GM23338 (cell line): ENCODE measurements at regions not wholly inside any gene's neighbourhood (a gene's known extent, or its start where the extent isn't known, plus 50 kb on each side); places are given as distances from the start of the nearest gene placed in this dataset.

Source experiments
- ATAC-seq: fragments of 200-7000 bp; cut with Tn5 transposase; 3 replicates; pipeline ENCODE4 v1.9.1; 2020
- DNase-seq: peaks from one replicate; pipeline ENCODE4 v3.0.0-alpha.2; 2015; ENCODE audit warnings: low spot score
- H2AFZ ChIP-seq: fragments of 200-600 bp; sonication (generic); 2 replicates; pipeline ENCODE4 v1.8.0; 2016; ENCODE audit warnings: antibody characterized with exemption, mild to moderate bottlenecking, moderate library complexity
- H3F3A ChIP-seq: fragments of 200-600 bp; sonication (generic); replicated peaks from 2 replicates; pipeline ENCODE4 v1.8.0; 2017; ENCODE audit warnings: antibody characterized with exemption, mixed run types, low read depth
- H3K27ac ChIP-seq: fragments of 200-600 bp; sonication (generic); 2 replicates; pipeline ENCODE4 v1.6.1; 2016; ENCODE audit warnings: low read depth
- H3K27me3 ChIP-seq: fragments of 200-600 bp; sonication (generic); 2 replicates; pipeline ENCODE4 v1.8.0; 2016; ENCODE audit warnings: mild to moderate bottlenecking, mixed run types, moderate library complexity; ENCODE audit not compliant: insufficient read depth
- H3K36me3 ChIP-seq: fragments of 200-600 bp; sonication (generic); 2 replicates; pipeline ENCODE4 v1.8.0; 2016; ENCODE audit warnings: mild to moderate bottlenecking; ENCODE audit not compliant: insufficient read depth
- H3K4me1 ChIP-seq: fragments of 200-600 bp; sonication (generic); 2 replicates; pipeline ENCODE4 v1.8.0; 2016; ENCODE audit warnings: mild to moderate bottlenecking, moderate library complexity; ENCODE audit not compliant: insufficient read depth
- H3K4me2 ChIP-seq: fragments of 200-600 bp; sonication (generic); 2 replicates; pipeline ENCODE4 v1.7.1; 2017; ENCODE audit warnings: mixed run types
- H3K4me3 ChIP-seq: fragments of 200-600 bp; sonication (generic); 2 replicates; pipeline ENCODE4 v1.6.1; 2016; ENCODE audit warnings: mixed run types
- H3K79me2 ChIP-seq: fragments of 200-600 bp; sonication (generic); replicated peaks from 2 replicates; pipeline ENCODE4 v1.8.0; 2017; ENCODE audit warnings: mild to moderate bottlenecking; ENCODE audit not compliant: insufficient read depth
- H3K9me2 ChIP-seq: fragments of 200-600 bp; sonication (generic); 2 replicates; pipeline ENCODE4 v1.8.0; 2017; ENCODE audit not compliant: insufficient read depth
- H4K20me1 ChIP-seq: fragments of 200-600 bp; sonication (generic); replicated peaks from 2 replicates; pipeline ENCODE4 v1.8.0; 2017; ENCODE audit warnings: mild to moderate bottlenecking; ENCODE audit not compliant: insufficient read depth
- H3K27ac Mint-ChIP-seq: 2 replicates; pipeline ENCODE4 v1.8.0; 2020; ENCODE audit warnings: inconsistent platforms, mild to moderate bottlenecking, moderate library complexity, mixed read lengths
- H3K27me3 Mint-ChIP-seq: 3 replicates; pipeline ENCODE4 v1.8.0; 2022; ENCODE audit warnings: low read depth, mild to moderate bottlenecking, moderate library complexity, mixed read lengths, inconsistent platforms; ENCODE audit not compliant: insufficient read depth, poor library complexity
- H3K36me3 Mint-ChIP-seq: 3 replicates; pipeline ENCODE4 v1.8.0; 2021; ENCODE audit warnings: low read depth, mild to moderate bottlenecking, inconsistent platforms, moderate library complexity, mixed read lengths
- H3K4me1 Mint-ChIP-seq: 3 replicates; pipeline ENCODE4 v1.8.0; 2020; ENCODE audit warnings: mild to moderate bottlenecking, inconsistent platforms, mixed read lengths
- H3K4me3 Mint-ChIP-seq: 3 replicates; pipeline ENCODE4 v1.8.0; 2021; ENCODE audit warnings: moderate library complexity, mild to moderate bottlenecking, inconsistent platforms, mixed read lengths
- H3K9me3 Mint-ChIP-seq: 3 replicates; pipeline ENCODE4 v1.8.0; 2020; ENCODE audit warnings: moderate library complexity, mild to moderate bottlenecking, inconsistent platforms, mixed read lengths
- EZH2 ChIP-seq: fragments of 200-600 bp; sonication (generic); IDR thresholded peaks from one replicate; pipeline ENCODE4 v1.8.0; 2017; ENCODE audit warnings: antibody characterized with exemption, mild to moderate bottlenecking, low read depth; ENCODE audit not compliant: unreplicated experiment
- EZH2phosphoT487 ChIP-seq: fragments of 200-600 bp; sonication (generic); IDR thresholded peaks from one replicate; pipeline ENCODE4 v1.8.1; 2018; ENCODE audit warnings: antibody characterized with exemption; ENCODE audit not compliant: unreplicated experiment
- JUNB ChIP-seq: IDR thresholded peaks from one replicate; pipeline ENCODE4 v1.6.1; 2016; ENCODE audit warnings: antibody characterized with exemption; ENCODE audit not compliant: unreplicated experiment
- STAT1 ChIP-seq: IDR thresholded peaks from one replicate; pipeline ENCODE4 v1.6.1; 2016; ENCODE audit warnings: antibody characterized with exemption; ENCODE audit not compliant: unreplicated experiment
- ZNF114 ChIP-seq: fragments of 250-450 bp; sonication (Bioruptor Pico); IDR thresholded peaks from 2 replicates; pipeline ENCODE4 v1.5.0; 2020; ENCODE audit warnings: mild to moderate bottlenecking, moderate library complexity
- ZNF331 ChIP-seq: fragments of 250-450 bp; sonication (Bioruptor Pico); IDR thresholded peaks from 2 replicates; pipeline ENCODE4 v1.5.0; 2020; ENCODE audit warnings: low read depth, mild to moderate bottlenecking, moderate library complexity
- TF ChIP-seq, protein P1 (sequence below): fragments of 250-450 bp; sonication (Bioruptor Pico); IDR thresholded peaks from 2 replicates; pipeline ENCODE4 v1.5.0; 2020; ENCODE audit warnings: mild to moderate bottlenecking, moderate library complexity
- TF ChIP-seq, protein P2 (sequence below): IDR thresholded peaks from one replicate; pipeline ENCODE4 v1.6.1; 2018; ENCODE audit warnings: antibody characterized with exemption; ENCODE audit not compliant: unreplicated experiment
- TF ChIP-seq, protein P3 (sequence below): IDR thresholded peaks from 2 replicates; pipeline ENCODE4 v1.6.1; 2016; ENCODE audit warnings: antibody characterized with exemption

DNA sequence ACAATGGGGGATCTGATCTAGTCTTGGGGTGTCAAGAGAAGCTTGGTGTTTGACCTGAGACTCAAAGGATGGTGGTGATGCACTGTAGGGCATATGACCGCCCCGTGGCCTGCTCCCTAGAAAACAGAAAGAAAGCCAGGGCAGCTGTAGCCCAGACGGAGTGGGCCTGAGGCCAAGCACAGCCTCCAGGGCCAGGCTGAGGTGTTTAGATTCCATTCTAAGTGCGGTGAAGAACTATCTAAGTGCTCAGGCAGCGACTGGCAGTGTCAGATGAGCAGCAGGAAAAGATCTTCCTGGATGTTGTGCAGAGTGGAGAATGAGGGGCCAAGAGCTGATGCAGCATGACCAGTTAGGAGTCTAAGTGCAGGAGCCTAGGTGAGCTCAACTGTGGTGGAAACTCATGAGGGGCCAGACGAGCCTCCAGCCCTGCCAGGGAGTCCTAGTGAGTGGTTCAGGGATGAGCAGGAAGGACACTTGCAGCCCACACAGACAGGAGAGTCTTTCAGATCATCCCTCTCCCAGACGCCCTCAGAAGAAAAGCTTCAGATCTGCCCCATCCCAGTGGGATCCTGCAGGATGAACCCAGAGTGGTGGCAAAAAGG is 314.2 kb upstream of the CCL2 start:
- no peaks in the 10 kb centered on the region for H3K4me1 ChIP-seq
- H3K4me3 Mint-ChIP-seq, result no peak overlapping the region
- H3K4me3 ChIP-seq, result no peak overlapping the region
- TF ChIP-seq EZH2phosphoT487, result no peak
- TF ChIP-seq EZH2, result no peak
- TF ChIP-seq, protein P1, sequence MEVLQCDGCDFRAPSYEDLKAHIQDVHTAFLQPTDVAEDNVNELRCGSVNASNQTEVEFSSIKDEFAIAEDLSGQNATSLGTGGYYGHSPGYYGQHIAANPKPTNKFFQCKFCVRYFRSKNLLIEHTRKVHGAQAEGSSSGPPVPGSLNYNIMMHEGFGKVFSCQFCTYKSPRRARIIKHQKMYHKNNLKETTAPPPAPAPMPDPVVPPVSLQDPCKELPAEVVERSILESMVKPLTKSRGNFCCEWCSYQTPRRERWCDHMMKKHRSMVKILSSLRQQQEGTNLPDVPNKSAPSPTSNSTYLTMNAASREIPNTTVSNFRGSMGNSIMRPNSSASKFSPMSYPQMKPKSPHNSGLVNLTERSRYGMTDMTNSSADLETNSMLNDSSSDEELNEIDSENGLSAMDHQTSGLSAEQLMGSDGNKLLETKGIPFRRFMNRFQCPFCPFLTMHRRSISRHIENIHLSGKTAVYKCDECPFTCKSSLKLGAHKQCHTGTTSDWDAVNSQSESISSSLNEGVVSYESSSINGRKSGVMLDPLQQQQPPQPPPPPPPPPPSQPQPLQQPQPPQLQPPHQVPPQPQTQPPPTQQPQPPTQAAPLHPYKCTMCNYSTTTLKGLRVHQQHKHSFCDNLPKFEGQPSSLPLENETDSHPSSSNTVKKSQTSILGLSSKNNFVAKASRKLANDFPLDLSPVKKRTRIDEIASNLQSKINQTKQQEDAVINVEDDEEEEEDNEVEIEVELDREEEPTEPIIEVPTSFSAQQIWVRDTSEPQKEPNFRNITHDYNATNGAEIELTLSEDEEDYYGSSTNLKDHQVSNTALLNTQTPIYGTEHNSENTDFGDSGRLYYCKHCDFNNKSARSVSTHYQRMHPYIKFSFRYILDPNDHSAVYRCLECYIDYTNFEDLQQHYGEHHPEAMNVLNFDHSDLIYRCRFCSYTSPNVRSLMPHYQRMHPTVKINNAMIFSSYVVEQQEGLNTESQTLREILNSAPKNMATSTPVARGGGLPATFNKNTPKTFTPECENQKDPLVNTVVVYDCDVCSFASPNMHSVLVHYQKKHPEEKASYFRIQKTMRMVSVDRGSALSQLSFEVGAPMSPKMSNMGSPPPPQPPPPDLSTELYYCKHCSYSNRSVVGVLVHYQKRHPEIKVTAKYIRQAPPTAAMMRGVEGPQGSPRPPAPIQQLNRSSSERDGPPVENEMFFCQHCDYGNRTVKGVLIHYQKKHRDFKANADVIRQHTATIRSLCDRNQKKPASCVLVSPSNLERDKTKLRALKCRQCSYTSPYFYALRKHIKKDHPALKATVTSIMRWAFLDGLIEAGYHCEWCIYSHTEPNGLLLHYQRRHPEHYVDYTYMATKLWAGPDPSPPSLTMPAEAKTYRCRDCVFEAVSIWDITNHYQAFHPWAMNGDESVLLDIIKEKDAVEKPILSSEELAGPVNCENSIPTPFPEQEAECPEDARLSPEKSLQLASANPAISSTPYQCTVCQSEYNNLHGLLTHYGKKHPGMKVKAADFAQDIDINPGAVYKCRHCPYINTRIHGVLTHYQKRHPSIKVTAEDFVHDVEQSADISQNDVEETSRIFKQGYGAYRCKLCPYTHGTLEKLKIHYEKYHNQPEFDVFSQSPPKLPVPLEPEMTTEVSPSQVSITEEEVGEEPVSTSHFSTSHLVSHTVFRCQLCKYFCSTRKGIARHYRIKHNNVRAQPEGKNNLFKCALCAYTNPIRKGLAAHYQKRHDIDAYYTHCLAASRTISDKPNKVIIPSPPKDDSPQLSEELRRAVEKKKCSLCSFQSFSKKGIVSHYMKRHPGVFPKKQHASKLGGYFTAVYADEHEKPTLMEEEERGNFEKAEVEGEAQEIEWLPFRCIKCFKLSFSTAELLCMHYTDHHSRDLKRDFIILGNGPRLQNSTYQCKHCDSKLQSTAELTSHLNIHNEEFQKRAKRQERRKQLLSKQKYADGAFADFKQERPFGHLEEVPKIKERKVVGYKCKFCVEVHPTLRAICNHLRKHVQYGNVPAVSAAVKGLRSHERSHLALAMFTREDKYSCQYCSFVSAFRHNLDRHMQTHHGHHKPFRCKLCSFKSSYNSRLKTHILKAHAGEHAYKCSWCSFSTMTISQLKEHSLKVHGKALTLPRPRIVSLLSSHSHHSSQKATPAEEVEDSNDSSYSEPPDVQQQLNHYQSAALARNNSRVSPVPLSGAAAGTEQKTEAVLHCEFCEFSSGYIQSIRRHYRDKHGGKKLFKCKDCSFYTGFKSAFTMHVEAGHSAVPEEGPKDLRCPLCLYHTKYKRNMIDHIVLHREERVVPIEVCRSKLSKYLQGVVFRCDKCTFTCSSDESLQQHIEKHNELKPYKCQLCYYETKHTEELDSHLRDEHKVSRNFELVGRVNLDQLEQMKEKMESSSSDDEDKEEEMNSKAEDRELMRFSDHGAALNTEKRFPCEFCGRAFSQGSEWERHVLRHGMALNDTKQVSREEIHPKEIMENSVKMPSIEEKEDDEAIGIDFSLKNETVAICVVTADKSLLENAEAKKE (CRISPR knock-in tag), result no peak
- ATAC-seq (no peak), DNase-seq (no peak)
- H3K36me3 Mint-ChIP-seq, result no peaks in the 10 kb centered on the region
- H3F3A ChIP-seq, result no peaks in the 10 kb centered on the region
- H3K27ac Mint-ChIP-seq, result no peak overlapping the region
- H3K27ac ChIP-seq, result no peak overlapping the region
- no peak overlapping the region for H2AFZ ChIP-seq
- H3K4me2 ChIP-seq, result no peak overlapping the region
- no peaks in the 10 kb centered on the region for H3K79me2 ChIP-seq
- peaks cover 12% of the 10 kb centered on the region for H3K4me1 Mint-ChIP-seq
- H4K20me1 ChIP-seq, result no peaks in the 10 kb centered on the region
- H3K36me3 ChIP-seq, result no peaks in the 10 kb centered on the region
- H3K27me3 ChIP-seq, result no peaks in the 10 kb centered on the region
- peaks cover 2% of the 10 kb centered on the region for H3K27me3 Mint-ChIP-seq
- 0 out of 2 replicates have a peak, but pooled peaks cover 4% of the 10 kb centered on the region for H3K9me2 ChIP-seq
- no peaks in the 10 kb centered on the region for H3K9me3 Mint-ChIP-seq

DNA sequence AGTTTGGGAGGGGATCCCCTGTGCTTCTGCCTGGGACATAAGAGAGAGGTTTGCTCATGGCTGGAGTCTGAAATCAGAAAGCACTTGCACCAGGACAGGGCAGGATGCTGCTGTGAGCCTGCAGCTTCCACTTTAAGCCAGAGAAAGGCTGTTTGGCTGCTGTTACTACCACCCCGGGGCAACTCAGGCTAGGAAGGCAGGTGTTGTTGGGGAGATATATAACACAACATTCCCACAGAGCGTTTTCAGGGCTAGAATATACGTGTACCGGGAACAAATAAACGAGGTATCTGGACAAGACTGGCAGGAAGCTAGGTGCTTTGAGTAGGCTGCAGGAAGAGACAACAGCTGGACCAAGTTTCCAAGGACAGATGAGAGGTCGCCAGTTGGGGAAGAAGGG is 313.3 kb upstream of the CCL2 start:
- no peak overlapping the region for H3K4me2 ChIP-seq
- Mint-ChIP-seq H3K9me3 (no peaks in the 10 kb centered on the region), H3K4me1 (peaks cover 12% of the 10 kb centered on the region), H3K27ac (no peak overlapping the region), H3K27me3 (peaks cover 2% of the 10 kb centered on the region), H3K4me3 (no peak overlapping the region), H3K36me3 (no peaks in the 10 kb centered on the region)
- no peak overlapping the region for H3K4me3 ChIP-seq
- ATAC-seq (no peak), DNase-seq (no peak)
- no peaks in the 10 kb centered on the region for H3F3A ChIP-seq
- no peaks in the 10 kb centered on the region for H4K20me1 ChIP-seq
- H3K4me1 ChIP-seq, result no peaks in the 10 kb centered on the region
- 0 out of 2 replicates have a peak, but pooled peaks cover 4% of the 10 kb centered on the region for H3K9me2 ChIP-seq
- H3K36me3 ChIP-seq, result no peaks in the 10 kb centered on the region
- H2AFZ ChIP-seq, result no peak overlapping the region
- H3K79me2 ChIP-seq, result no peaks in the 10 kb centered on the region
- H3K27ac ChIP-seq, result no peak overlapping the region
- H3K27me3 ChIP-seq, result no peaks in the 10 kb centered on the region
- TF ChIP-seq STAT1, result no peak
- TF ChIP-seq, protein P2, sequence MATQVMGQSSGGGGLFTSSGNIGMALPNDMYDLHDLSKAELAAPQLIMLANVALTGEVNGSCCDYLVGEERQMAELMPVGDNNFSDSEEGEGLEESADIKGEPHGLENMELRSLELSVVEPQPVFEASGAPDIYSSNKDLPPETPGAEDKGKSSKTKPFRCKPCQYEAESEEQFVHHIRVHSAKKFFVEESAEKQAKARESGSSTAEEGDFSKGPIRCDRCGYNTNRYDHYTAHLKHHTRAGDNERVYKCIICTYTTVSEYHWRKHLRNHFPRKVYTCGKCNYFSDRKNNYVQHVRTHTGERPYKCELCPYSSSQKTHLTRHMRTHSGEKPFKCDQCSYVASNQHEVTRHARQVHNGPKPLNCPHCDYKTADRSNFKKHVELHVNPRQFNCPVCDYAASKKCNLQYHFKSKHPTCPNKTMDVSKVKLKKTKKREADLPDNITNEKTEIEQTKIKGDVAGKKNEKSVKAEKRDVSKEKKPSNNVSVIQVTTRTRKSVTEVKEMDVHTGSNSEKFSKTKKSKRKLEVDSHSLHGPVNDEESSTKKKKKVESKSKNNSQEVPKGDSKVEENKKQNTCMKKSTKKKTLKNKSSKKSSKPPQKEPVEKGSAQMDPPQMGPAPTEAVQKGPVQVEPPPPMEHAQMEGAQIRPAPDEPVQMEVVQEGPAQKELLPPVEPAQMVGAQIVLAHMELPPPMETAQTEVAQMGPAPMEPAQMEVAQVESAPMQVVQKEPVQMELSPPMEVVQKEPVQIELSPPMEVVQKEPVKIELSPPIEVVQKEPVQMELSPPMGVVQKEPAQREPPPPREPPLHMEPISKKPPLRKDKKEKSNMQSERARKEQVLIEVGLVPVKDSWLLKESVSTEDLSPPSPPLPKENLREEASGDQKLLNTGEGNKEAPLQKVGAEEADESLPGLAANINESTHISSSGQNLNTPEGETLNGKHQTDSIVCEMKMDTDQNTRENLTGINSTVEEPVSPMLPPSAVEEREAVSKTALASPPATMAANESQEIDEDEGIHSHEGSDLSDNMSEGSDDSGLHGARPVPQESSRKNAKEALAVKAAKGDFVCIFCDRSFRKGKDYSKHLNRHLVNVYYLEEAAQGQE, result no peak
- no peak for TF ChIP-seq EZH2phosphoT487
- TF ChIP-seq JUNB, result no peak
- no peak for TF ChIP-seq ZNF331 (CRISPR knock-in tag)
- TF ChIP-seq, protein P3, sequence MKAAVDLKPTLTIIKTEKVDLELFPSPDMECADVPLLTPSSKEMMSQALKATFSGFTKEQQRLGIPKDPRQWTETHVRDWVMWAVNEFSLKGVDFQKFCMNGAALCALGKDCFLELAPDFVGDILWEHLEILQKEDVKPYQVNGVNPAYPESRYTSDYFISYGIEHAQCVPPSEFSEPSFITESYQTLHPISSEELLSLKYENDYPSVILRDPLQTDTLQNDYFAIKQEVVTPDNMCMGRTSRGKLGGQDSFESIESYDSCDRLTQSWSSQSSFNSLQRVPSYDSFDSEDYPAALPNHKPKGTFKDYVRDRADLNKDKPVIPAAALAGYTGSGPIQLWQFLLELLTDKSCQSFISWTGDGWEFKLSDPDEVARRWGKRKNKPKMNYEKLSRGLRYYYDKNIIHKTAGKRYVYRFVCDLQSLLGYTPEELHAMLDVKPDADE, result no peak
- no peak for TF ChIP-seq ZNF114 (CRISPR knock-in tag)
- no peak for TF ChIP-seq EZH2
